DND-41 (cell line): ENCODE measurements at regions not wholly inside any gene's neighbourhood (a gene's known extent, or its start where the extent isn't known, plus 50 kb on each side); places are given as distances from the start of the nearest gene placed in this dataset.

ENCODE experiments used
- EZH2 ChIP-seq: IDR thresholded peaks from 3 replicates; pipeline ENCODE4 v1.6.1; 2012; ENCODE audit warnings: borderline replicate concordance, low read depth, mild to moderate bottlenecking, moderate library complexity, low read length, inconsistent platforms; ENCODE audit not compliant: severe bottlenecking
- TF ChIP-seq, protein P1 (sequence below): IDR thresholded peaks from 2 replicates; pipeline ENCODE4 v1.5.1; 2012; ENCODE audit warnings: borderline replicate concordance, low read length, moderate library complexity, mild to moderate bottlenecking; ENCODE audit not compliant: poor library complexity, severe bottlenecking; ENCODE audit errors: extremely low read depth

DNA sequence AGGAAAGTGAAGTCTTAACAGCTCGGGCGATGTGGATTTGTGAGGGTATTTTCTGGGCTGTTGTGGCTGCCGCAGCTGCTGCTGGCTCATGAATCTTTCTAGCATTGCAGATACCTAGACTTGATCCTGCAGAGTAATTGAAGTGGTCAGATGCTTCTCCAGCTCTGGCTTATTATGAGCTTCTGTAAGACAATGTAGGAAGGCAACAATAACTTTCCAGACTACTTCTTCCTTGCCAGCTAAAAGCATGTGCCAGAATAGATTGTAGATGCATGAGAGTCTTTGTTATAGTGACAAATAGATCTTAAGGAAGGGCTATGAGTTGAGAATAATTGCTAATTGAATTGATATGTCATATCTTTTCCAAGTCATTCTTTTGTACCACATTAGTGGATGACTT lies 461.4 kb upstream of the POT1 start:
- TF ChIP-seq, protein P1, sequence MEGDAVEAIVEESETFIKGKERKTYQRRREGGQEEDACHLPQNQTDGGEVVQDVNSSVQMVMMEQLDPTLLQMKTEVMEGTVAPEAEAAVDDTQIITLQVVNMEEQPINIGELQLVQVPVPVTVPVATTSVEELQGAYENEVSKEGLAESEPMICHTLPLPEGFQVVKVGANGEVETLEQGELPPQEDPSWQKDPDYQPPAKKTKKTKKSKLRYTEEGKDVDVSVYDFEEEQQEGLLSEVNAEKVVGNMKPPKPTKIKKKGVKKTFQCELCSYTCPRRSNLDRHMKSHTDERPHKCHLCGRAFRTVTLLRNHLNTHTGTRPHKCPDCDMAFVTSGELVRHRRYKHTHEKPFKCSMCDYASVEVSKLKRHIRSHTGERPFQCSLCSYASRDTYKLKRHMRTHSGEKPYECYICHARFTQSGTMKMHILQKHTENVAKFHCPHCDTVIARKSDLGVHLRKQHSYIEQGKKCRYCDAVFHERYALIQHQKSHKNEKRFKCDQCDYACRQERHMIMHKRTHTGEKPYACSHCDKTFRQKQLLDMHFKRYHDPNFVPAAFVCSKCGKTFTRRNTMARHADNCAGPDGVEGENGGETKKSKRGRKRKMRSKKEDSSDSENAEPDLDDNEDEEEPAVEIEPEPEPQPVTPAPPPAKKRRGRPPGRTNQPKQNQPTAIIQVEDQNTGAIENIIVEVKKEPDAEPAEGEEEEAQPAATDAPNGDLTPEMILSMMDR = no peak
- no peak for TF ChIP-seq EZH2
